PC-9 (cell line): ENCODE measurements at regions not wholly inside any gene's neighbourhood (a gene's known extent, or its start where the extent isn't known, plus 50 kb on each side); places are given as distances from the start of the nearest gene placed in this dataset.

Source experiments
- BruUV-seq: library from RNA; stranded (reverse); fragments of 400-500 nt; replicated peaks from 2 replicates; lab custom pipeline; 2021; lab: Mats Ljungman, UMichigan
- CTCF ChIA-PET: fragments of 300-600 bp; sonication (Branson Sonifier 250); formaldehyde crosslinking; loops from one replicate; lab custom pipeline; 2022; ENCODE audit warnings: antibody characterized with exemption; lab: Charles Lee
- POLR2A ChIA-PET: fragments of 300-600 bp; sonication (Branson Sonifier 250); formaldehyde crosslinking; loops from one replicate; lab custom pipeline; 2022; ENCODE audit warnings: antibody characterized with exemption; ENCODE audit not compliant: unreplicated experiment; lab: Charles Lee
- DNase-seq, 2 experiments: peaks; one replicate each; pipeline versions ENCODE4 v3.0.0 to v3.0.0-alpha.2; 2015 to 2022; ENCODE audit warnings: mixed read lengths in 1 of 2
- H2AFZ ChIP-seq: fragments of 200-600 bp; sonication (generic); 2 replicates; pipeline ENCODE4 v1.8.1; 2017; ENCODE audit warnings: antibody characterized with exemption
- H3F3A ChIP-seq: fragments of 200-600 bp; sonication (generic); 2 replicates; pipeline ENCODE4 v1.8.1; 2017; ENCODE audit warnings: antibody characterized with exemption, mild to moderate bottlenecking, low read depth; ENCODE audit not compliant: insufficient read depth
- H3K27ac ChIP-seq: fragments of 200-600 bp; sonication (generic); 2 replicates; pipeline ENCODE4 v1.6.1; 2016; ENCODE audit warnings: mixed run types
- H3K27me3 ChIP-seq: fragments of 200-600 bp; sonication (generic); 2 replicates; pipeline ENCODE4 v1.6.1; 2016; ENCODE audit warnings: low read depth, mixed run types; ENCODE audit not compliant: insufficient read depth
- H3K36me3 ChIP-seq: fragments of 200-600 bp; sonication (generic); 2 replicates; pipeline ENCODE4 v1.6.1; 2016; ENCODE audit warnings: low read depth, mixed run types
- H3K4me1 ChIP-seq: fragments of 200-600 bp; sonication (generic); replicated peaks from 2 replicates; pipeline ENCODE4 v1.6.1; 2016; ENCODE audit warnings: mixed run types; ENCODE audit not compliant: insufficient read depth
- H3K4me2 ChIP-seq: fragments of 200-600 bp; sonication (generic); 2 replicates; pipeline ENCODE4 v1.6.1; 2017; ENCODE audit warnings: mixed run types
- H3K4me3 ChIP-seq: fragments of 200-600 bp; sonication (generic); 2 replicates; pipeline ENCODE4 v1.6.1; 2016; ENCODE audit warnings: mixed run types
- H3K79me2 ChIP-seq: fragments of 200-600 bp; sonication (generic); 2 replicates; pipeline ENCODE4 v1.6.1; 2017; ENCODE audit warnings: low read depth, mixed run types
- H3K9me2 ChIP-seq: fragments of 200-600 bp; sonication (generic); 2 replicates; pipeline ENCODE4 v1.8.1; 2017; ENCODE audit warnings: mild to moderate bottlenecking; ENCODE audit not compliant: insufficient read depth
- H3K9me3 ChIP-seq: fragments of 200-600 bp; sonication (generic); 2 replicates; pipeline ENCODE4 v1.8.1; 2016; ENCODE audit warnings: low read depth; ENCODE audit not compliant: insufficient read depth
- H4K20me1 ChIP-seq: fragments of 200-600 bp; sonication (generic); 2 replicates; pipeline ENCODE4 v1.8.1; 2017; ENCODE audit not compliant: insufficient read depth
- EZH2 ChIP-seq: fragments of 200-600 bp; sonication (generic); IDR thresholded peaks from 2 replicates; pipeline ENCODE4 v1.8.0; 2017; ENCODE audit warnings: antibody characterized with exemption, low read depth
- intact Hi-C: fragments of 100-400 bp; cut with micrococcal nuclease; formaldehyde crosslinking; loops from one replicate; pipeline ENCODE4 v1.10.0; 2022; ENCODE audit not compliant: unreplicated experiment
- TF ChIP-seq, protein P1 (sequence below): fragments of 200-600 bp; sonication (generic); conservative IDR thresholded peaks from 2 replicates; pipeline ENCODE4 v1.6.1; 2017; ENCODE audit warnings: mixed run types, antibody characterized with exemption, mild to moderate bottlenecking, moderate library complexity

DNA sequence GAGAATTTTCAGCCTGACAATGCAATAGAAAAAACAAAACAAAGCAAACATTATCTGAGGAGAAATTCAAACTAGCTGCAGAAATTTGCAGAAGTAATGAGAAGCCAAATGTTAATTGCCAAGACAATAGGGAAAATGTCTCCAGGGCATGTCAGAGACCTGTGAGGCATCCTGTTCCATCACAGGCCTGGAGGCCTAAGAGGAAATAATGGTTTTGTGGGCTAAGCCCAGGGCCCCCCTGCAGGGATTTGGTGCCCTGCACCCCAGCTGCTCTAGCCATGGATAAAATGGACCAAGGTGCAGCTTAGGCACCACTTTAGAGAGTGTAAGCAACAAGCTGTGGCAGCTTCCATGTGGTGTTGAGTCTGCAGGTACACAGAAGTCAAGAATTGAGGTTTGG, 401.2 kb upstream of the NECTIN3 start:
- Histone ChIP-seq H3K4me2 (no peak overlapping the region), H3F3A (no peaks in the 10 kb centered on the region), H3K27ac (no peak overlapping the region), H3K9me3 (no peaks in the 10 kb centered on the region; the same call in 1 of the 2 replicates), H4K20me1 (no peaks in the 10 kb centered on the region), H3K27me3 (no peaks in the 10 kb centered on the region), H3K4me1 (no peaks in the 10 kb centered on the region), H3K79me2 (no peaks in the 10 kb centered on the region), H2AFZ (no peak overlapping the region), H3K4me3 (no peak overlapping the region), H3K9me2 (no peaks in the 10 kb centered on the region), H3K36me3 (no peaks in the 10 kb centered on the region)
- TF ChIP-seq, protein P1, sequence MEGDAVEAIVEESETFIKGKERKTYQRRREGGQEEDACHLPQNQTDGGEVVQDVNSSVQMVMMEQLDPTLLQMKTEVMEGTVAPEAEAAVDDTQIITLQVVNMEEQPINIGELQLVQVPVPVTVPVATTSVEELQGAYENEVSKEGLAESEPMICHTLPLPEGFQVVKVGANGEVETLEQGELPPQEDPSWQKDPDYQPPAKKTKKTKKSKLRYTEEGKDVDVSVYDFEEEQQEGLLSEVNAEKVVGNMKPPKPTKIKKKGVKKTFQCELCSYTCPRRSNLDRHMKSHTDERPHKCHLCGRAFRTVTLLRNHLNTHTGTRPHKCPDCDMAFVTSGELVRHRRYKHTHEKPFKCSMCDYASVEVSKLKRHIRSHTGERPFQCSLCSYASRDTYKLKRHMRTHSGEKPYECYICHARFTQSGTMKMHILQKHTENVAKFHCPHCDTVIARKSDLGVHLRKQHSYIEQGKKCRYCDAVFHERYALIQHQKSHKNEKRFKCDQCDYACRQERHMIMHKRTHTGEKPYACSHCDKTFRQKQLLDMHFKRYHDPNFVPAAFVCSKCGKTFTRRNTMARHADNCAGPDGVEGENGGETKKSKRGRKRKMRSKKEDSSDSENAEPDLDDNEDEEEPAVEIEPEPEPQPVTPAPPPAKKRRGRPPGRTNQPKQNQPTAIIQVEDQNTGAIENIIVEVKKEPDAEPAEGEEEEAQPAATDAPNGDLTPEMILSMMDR, result no peak
- TF ChIP-seq EZH2, result no peak
- CTCF ChIA-PET, result no interaction called here
- intact Hi-C loops, result no loop called here
- BruUV-seq, result no TSS peak
- no peak for DNase-seq
- POLR2A ChIA-PET, result no interaction called here

DNA sequence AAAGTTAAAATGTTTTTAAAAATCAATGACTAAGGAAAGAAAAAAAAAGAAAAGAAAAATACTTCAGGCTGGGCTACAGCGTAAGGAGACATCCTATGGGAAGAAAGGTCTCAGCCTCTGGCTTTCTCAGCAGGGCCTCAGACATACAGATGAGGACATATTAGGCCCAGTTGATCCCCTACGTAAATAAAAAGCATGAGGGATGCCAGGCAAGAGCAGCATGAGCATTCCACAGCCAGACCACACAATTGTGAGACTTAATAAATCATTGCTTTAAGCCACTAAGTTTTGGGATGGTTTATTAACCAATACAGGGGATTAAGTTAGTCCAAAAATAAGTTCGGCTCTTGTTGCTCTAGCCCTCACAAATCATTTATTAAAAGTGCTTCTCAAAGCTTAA, 394.1 kb upstream of the NECTIN3 start:
- H3K9me3 ChIP-seq, result no peaks in the 10 kb centered on the region
- H3K4me2 ChIP-seq, result no peak overlapping the region
- ChIA-PET CTCF (interaction anchor here (0.6 kb wide), 1 partner anchor 13 kb away, joined by 5 read pairs; no protein-coding TSS in a partner anchor), POLR2A (interaction anchor here (0.6 kb wide), 1 partner anchor 29 kb away, joined by 4 read pairs; no protein-coding TSS in a partner anchor)
- TF ChIP-seq, protein P1, result no peak
- TF ChIP-seq EZH2, result no peak
- H3K27ac ChIP-seq, result no peak overlapping the region
- H3K9me2 ChIP-seq, result no peaks in the 10 kb centered on the region; the same call in 1 of the 2 replicates
- intact Hi-C loops, result no loop called here
- no TSS peak for BruUV-seq
- H3K4me3 ChIP-seq, result no peak overlapping the region
- no peaks in the 10 kb centered on the region for H3K4me1 ChIP-seq
- no peaks in the 10 kb centered on the region for H3K79me2 ChIP-seq
- no peaks in the 10 kb centered on the region for H3K27me3 ChIP-seq
- no peak for DNase-seq
- H4K20me1 ChIP-seq, result no peaks in the 10 kb centered on the region
- H3K36me3 ChIP-seq, result no peaks in the 10 kb centered on the region
- no peaks in the 10 kb centered on the region for H3F3A ChIP-seq
- no peak overlapping the region for H2AFZ ChIP-seq

DNA sequence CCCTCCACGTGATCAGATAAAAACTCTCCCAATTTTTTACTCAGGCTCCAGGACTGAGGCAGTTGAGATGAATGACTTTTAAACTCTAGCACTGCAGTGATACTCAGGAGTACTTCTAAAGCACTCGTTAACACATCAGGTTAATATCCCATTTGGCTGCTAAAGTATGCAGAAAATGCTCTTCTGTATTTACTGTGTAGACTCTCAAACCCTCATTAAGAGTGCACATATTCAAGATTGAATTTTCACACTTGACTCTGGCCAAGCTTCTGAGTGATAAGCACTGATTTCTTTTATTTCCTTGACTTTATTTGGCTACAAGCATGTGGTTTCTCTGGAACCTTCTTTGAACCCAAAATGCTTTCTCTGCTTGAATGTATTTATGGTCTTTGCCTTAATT, 392.3 kb upstream of the NECTIN3 start:
- H3K36me3 ChIP-seq, result no peaks in the 10 kb centered on the region
- no peak overlapping the region for H3K4me2 ChIP-seq
- intact Hi-C loops, result no loop called here
- no peaks in the 10 kb centered on the region for H3F3A ChIP-seq
- no peak overlapping the region for H3K27ac ChIP-seq
- no peaks in the 10 kb centered on the region for H3K4me1 ChIP-seq
- no peaks in the 10 kb centered on the region for H4K20me1 ChIP-seq
- TF ChIP-seq, protein P1, result no peak
- no TSS peak for BruUV-seq
- no peak overlapping the region for H2AFZ ChIP-seq
- no peaks in the 10 kb centered on the region for H3K9me3 ChIP-seq
- H3K4me3 ChIP-seq, result no peak overlapping the region
- no peaks in the 10 kb centered on the region for H3K79me2 ChIP-seq
- H3K27me3 ChIP-seq, result no peaks in the 10 kb centered on the region
- CTCF ChIA-PET, result interaction anchor here (0.7 kb wide), 1 partner anchor 52 kb away, joined by 5 read pairs; no protein-coding TSS in a partner anchor
- no peak for DNase-seq
- POLR2A ChIA-PET, result no interaction called here
- H3K9me2 ChIP-seq, result no peaks in the 10 kb centered on the region; the same call in 1 of the 2 replicates
